Myocyte (in vitro differentiated cells): ENCODE measurements at regions not wholly inside any gene's neighbourhood (a gene's known extent, or its start where the extent isn't known, plus 50 kb on each side); places are given as distances from the start of the nearest gene placed in this dataset.
"Not testable (repeated sequence)": the region's sequence is repeated elsewhere in the genome, so short reads cannot be mapped to it uniquely, and the experiment has no call there.

Experiments
- DNase-seq: peaks from one replicate; pipeline ENCODE4 v3.0.0-alpha.2; 2012; ENCODE audit warnings: low read depth

GRCh38 chr13:38002606-38003005 lies 133.0 kb upstream of the TRPC4 start:
- DNase-seq: no peak

GRCh38 chr13:37997641-37998040 lies 128.1 kb upstream of the TRPC4 start:
- DNase-seq: no peak

GRCh38 chr13:37995092-37995491 lies 125.5 kb upstream of the TRPC4 start:
- peak; percentile 8 for DNase-seq

GRCh38 chr13:37986811-37987210 lies 117.2 kb upstream of the TRPC4 start:
- no peak for DNase-seq

GRCh38 chr13:37985281-37985680 lies 115.7 kb upstream of the TRPC4 start:
- DNase-seq: no peak

GRCh38 chr13:37984357-37984756 lies 114.8 kb upstream of the TRPC4 start:
- DNase-seq: no peak

- DNase-seq: no peak
These were observed 112.4 kb upstream of the TRPC4 start for GRCh38 chr13:37981932-37982331.

- DNase-seq: no peak
These were observed 109.1 kb upstream of the TRPC4 start for GRCh38 chr13:37978680-37979079.

GRCh38 chr13:37968555-37968954 lies 99.0 kb upstream of the TRPC4 start:
- DNase-seq: no peak

GRCh38 chr13:37966266-37966665 lies 96.7 kb upstream of the TRPC4 start:
- DNase-seq: no peak

GRCh38 chr13:37960427-37960826 lies 90.9 kb upstream of the TRPC4 start:
- no peak for DNase-seq

GRCh38 chr13:37959284-37959683 lies 89.7 kb upstream of the TRPC4 start:
- no peak for DNase-seq

GRCh38 chr13:37956536-37956935 lies 87.0 kb upstream of the TRPC4 start:
- DNase-seq: no peak

GRCh38 chr13:37954597-37954996 lies 85.0 kb upstream of the TRPC4 start:
- DNase-seq: not testable (repeated sequence)

GRCh38 chr13:37954191-37954590 lies 84.6 kb upstream of the TRPC4 start:
- no peak for DNase-seq

GRCh38 chr13:37953696-37954095 lies 84.1 kb upstream of the TRPC4 start:
- DNase-seq: no peak

GRCh38 chr13:37950016-37950415 lies 80.4 kb upstream of the TRPC4 start:
- no peak for DNase-seq

- no peak for DNase-seq
These were observed 78.0 kb upstream of the TRPC4 start for GRCh38 chr13:37947419-37948140.

GRCh38 chr13:37945651-37946575 lies 76.3 kb upstream of the TRPC4 start:
- DNase-seq: no peak

- DNase-seq: no peak
These were observed 75.4 kb upstream of the TRPC4 start for GRCh38 chr13:37944869-37945442.

- no peak for DNase-seq
These were observed 74.7 kb upstream of the TRPC4 start for GRCh38 chr13:37944081-37944868.
